Inferior parietal cortex (tissue), 1 donor: ENCODE measurements at regions not wholly inside any gene's neighbourhood (a gene's known extent, or its start where the extent isn't known, plus 50 kb on each side); places are given as distances from the start of the nearest gene placed in this dataset.
"Not testable (repeated sequence)": the region's sequence is repeated elsewhere in the genome, so short reads cannot be mapped to it uniquely, and the experiment has no call there.

Experiments used
- DNase-seq: peaks from one replicate; pipeline ENCODE4 v3.0.0-alpha.2; 2016; ENCODE audit errors: extremely low spot score

GRCh38 chr5:41995193-41995592, 70.1 kb downstream of the FBXO4 start:
- no peak for DNase-seq

GRCh38 chr5:42001673-42002072, 76.6 kb downstream of the FBXO4 start:
- no peak for DNase-seq

- DNase-seq, result not testable (repeated sequence)
These were observed 78.8 kb downstream of the FBXO4 start for GRCh38 chr5:42003852-42004251.

GRCh38 chr5:42005561-42006153, 80.6 kb downstream of the FBXO4 start:
- DNase-seq, result peak; percentile 15

GRCh38 chr5:42013561-42013960, 88.5 kb downstream of the FBXO4 start:
- no peak for DNase-seq

- DNase-seq, result no peak
These were observed 90.2 kb downstream of the FBXO4 start for GRCh38 chr5:42015254-42015653.

- DNase-seq, result no peak
These were observed 90.6 kb downstream of the FBXO4 start for GRCh38 chr5:42015681-42016080.

- DNase-seq, result no peak
These were observed 95.9 kb downstream of the FBXO4 start for GRCh38 chr5:42020788-42021530.

- no peak for DNase-seq
These were observed 96.8 kb downstream of the FBXO4 start for GRCh38 chr5:42021923-42022322.

- DNase-seq, result no peak
These were observed 97.4 kb downstream of the FBXO4 start for GRCh38 chr5:42022383-42022972.

GRCh38 chr5:42026446-42026845, 101.4 kb downstream of the FBXO4 start:
- no peak for DNase-seq

- DNase-seq, result no peak
These were observed 107.1 kb downstream of the FBXO4 start for GRCh38 chr5:42032137-42032536.

GRCh38 chr5:42035526-42035925, 110.4 kb downstream of the FBXO4 start:
- no peak for DNase-seq

GRCh38 chr5:42036379-42036778, 111.3 kb downstream of the FBXO4 start:
- DNase-seq, result no peak

GRCh38 chr5:42037379-42037932, 112.4 kb downstream of the FBXO4 start:
- DNase-seq, result no peak

- DNase-seq, result no peak
These were observed 118.3 kb downstream of the FBXO4 start for GRCh38 chr5:42043400-42043799.

GRCh38 chr5:42057254-42057690, 132.2 kb downstream of the FBXO4 start:
- DNase-seq, result peak; percentile 15

- DNase-seq, result no peak
These were observed 134.2 kb downstream of the FBXO4 start for GRCh38 chr5:42059291-42059690.

GRCh38 chr5:42059778-42060464, 134.8 kb downstream of the FBXO4 start:
- DNase-seq, result no peak

GRCh38 chr5:42061121-42061520, 136.0 kb downstream of the FBXO4 start:
- DNase-seq, result no peak

GRCh38 chr5:42064821-42065220, 139.7 kb downstream of the FBXO4 start:
- DNase-seq, result no peak

GRCh38 chr5:42066131-42066530, 141.1 kb downstream of the FBXO4 start:
- no peak for DNase-seq
